NCI-H2227 treated with DMSO at 0.1 percent for 48 hours (cell line): ENCODE measurements at regions not wholly inside any gene's neighbourhood (a gene's known extent, or its start where the extent isn't known, plus 50 kb on each side); places are given as distances from the start of the nearest gene placed in this dataset.

Experiments
- DNase-seq: peaks from one replicate; lab custom pipeline; 2025; lab: John Stamatoyannopoulos, UW

GRCh38 chr10:62746951-62747729 is 57.4 kb upstream of the ADO start:
- DNase-seq, result no peak

GRCh38 chr10:62748386-62748785 is 56.1 kb upstream of the ADO start:
- DNase-seq, result no peak

DNA sequence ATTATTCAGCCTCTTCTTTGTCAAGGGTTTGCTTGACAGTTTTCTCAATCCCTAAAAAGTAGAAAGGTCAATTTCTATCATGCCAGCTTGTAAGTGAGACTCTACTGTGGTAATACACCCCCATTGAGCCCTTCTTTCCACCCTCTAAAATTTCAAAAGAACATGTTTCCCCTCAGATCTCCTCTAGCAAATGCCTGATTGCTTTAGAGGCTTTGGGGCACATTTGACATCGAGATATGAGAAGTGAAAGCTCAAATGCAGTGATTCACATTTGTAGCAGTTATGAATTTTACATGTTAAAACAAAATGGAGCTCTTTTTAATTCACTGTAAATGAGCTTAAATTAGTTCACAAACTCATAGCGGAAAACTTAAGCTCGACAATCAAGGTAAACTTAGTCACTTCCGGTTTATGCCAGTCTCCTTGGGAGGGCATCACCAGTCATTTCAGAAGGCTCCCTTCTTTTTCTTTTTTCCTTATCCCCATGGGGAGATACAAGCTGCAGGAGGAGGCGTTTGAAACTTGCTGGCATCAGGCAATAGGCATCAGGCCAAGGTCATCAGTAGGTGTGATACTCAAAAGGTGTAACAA is 55.3 kb upstream of the ADO start:
- no peak for DNase-seq
